GM18499 (cell line): ENCODE measurements at regions not wholly inside any gene's neighbourhood (a gene's known extent, or its start where the extent isn't known, plus 50 kb on each side); places are given as distances from the start of the nearest gene placed in this dataset.
"Not testable (repeated sequence)": the region's sequence is repeated elsewhere in the genome, so short reads cannot be mapped to it uniquely, and the experiment has no call there.

Source experiments
- ATAC-seq: cut with Tn5 transposase; IDR thresholded peaks from one replicate; pipeline ENCODE4 v1.9.1; 2021; ENCODE audit warnings: moderate number of reproducible peaks; ENCODE audit not compliant: insufficient read depth, unreplicated experiment

DNA sequence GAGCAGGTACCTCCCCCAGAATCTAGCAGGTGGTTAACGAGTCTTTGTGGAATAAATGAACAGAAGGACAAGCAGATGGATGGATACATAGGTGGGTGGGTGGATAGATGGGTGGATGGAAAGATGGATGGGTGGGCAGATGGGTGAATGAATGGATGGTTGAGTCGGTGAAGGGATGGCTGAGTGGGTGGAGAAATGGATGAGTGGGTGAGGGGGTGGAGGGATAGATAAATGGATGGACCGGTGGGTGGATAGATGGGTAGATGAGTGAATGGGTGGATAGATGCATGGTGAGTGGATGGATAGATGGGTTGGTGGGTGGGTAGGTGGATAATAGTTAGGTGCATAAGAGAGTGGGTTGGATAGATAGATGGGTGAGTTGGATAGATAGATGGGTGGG, 99.7 kb upstream of the FRG2C start:
- not testable (repeated sequence) for ATAC-seq

DNA sequence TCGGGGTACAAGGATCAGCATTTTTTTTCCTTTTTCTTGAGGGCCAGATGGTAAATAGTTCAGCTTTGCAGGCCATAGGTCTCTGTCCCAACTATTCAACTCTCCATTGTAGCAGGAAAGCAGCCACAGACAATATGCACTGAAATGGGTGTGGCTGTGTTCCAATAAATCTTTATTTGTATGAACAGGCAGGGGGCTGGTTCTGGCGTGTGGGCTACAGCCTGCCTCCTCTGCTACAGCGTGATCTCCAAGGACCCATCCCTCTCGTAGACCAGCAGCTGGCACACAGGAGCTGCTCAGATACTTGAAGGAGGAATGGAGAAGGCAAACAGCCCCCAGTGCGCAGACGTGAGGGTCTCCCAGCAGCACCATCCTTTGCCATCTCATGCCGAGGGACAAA, 91.8 kb upstream of the FRG2C start:
- ATAC-seq, result not testable (repeated sequence)

DNA sequence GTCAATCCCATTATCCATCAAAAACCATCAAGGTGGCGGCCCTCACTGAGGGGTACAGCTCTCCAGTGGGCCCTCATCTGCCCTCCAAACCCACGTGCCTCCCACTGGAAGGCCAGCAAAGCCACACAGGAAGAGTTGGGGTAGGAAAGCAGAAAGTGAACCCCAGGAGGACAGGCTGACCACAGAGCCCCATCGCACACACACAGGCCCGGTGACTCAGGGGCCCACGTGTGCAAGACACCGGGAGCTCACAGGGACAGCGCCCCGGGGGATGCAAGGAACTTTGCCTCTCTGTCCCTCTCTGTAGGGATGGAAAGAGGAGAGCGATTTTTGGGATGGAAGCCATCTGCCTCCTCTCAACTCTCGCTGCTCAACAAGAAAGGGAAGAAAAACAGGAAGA, 85.0 kb upstream of the FRG2C start:
- not testable (repeated sequence) for ATAC-seq

DNA sequence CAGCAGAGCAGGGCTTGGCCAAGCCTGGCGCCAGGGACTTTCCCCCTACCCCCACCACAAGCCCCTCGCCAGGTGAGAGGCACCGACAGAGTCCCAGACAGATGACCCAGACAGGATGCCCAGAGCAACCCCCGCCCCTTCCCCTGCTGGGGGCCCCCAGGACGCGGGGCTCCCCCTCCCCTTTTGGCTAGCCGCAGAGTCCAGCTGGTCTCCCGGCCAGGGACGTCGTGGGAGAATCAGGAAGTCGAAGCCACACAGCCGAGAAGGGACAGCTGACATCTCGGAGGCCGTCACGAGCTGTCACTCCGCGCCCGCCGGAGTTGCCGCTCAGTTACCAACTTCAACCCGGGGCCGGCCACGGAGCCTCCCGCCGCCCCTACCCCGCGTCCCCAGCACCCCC, 84.6 kb upstream of the FRG2C start:
- ATAC-seq, result not testable (repeated sequence)

DNA sequence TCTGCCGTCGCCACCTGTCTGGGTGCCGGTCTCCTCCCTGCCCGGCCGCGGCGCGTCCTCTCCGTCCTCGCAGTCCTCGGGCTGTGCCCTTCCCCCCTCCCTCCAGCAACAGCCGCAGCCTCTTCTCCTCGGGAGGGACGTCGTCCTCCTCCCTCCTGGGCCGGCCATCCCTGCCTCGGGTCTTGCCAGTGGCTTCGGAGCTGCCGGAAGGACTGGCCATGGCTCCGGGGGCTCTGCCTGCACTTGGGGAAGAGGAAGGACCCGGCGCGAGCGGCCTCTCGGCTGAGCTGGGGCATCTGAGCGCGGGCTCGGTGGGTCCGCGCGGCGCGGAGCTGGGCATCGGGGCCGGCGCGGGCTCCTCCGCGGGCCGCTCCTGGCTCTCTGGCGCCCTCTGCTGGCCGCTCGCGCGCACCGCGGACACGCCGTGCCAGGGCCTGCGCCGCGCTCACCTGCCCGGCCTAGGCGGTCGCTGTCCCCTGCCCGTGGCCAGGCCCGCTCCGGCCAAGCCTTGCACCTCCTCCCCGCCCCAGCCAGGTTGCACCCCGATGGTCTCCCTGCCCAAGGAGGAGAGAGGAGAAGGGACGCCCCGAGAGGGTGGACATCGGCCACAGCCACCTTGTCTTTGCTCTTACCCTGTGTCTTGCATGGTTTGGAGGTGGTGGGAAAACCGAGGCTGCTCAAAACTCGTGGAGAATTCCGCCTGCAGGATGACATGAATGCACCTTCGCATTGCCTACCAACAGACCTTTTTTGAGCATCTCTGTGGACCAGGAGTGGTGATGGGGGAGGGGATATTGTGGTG, 83.9 kb upstream of the FRG2C start:
- ATAC-seq, result not testable (repeated sequence)

DNA sequence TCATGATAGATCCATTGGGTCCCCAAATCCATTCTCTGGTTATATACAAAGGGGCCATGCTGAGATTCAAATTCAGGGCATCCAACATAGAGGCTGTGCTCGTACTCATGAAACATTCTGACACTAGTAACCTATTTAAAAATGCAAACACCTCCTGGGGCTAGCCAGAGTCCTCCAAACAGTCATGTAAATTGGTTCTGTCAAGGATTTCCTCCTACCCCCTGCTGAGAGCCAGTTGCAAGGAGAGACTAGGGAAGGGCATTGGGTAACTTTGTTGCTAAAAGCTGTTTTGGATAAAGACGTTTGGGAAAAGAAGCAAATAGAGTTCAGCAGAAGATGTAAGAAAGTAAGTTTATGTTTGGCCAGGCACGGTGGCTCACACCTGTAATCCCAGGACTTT, 81.6 kb upstream of the FRG2C start:
- not testable (repeated sequence) for ATAC-seq

DNA sequence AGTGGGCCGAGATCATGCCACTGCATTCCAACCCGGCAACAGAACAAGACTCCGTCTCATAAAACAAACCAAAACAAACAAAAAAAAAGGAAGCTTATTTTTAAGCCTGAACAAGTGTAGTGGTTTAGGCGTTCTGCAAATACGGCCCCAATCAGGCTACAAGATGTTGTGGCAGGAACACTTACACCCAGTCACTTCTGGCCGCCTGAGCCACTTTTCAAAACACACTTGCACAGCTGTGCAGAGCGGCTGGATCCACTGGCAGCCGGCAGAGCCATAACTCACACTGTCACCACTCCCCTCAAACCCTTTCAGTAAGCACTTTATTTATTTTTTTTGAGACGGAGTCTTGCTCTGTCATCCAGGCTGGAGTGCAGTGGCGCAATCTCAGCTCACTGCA, 81.0 kb upstream of the FRG2C start:
- ATAC-seq, result not testable (repeated sequence)

DNA sequence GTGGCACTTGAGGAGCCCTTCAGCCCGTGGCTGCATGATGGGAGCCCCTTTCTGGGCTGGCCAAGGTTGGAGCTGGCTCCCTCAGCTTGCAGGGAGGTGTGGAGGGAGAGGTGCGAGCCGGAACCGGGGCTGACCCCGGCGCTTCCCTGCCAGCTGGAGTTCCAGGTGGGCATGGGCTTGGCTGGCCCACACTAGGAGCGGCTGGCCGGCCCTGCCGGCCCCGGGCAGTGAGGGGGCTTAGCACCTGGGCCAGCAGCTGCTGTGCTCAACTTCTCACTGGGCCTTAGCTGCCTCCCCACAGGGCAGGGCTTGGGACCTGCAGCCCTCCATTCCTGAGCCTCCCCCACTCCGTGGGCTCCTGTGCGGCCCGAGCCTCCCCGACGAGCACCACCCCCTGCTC, 76.4 kb upstream of the FRG2C start:
- ATAC-seq, result not testable (repeated sequence)

DNA sequence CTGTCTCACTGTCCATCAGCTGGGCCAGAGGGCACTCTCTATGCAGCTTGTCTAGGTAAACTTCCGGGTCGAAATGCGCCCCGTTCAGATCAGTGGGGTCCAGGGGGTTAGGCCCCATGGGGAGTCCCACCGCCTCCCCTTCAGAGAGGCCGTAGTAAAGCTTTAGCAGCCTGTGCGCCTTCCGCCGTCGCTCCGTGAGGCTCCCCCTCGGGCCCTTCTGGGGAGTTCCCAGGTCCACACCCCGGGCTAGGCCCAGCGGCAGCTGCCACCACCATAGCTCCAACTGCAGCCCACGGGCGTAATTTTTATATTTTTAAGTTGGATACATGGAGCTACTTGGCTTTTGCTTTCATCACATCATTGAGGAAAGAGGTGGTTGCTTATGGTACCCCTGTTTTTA, 73.7 kb upstream of the FRG2C start:
- not testable (repeated sequence) for ATAC-seq

DNA sequence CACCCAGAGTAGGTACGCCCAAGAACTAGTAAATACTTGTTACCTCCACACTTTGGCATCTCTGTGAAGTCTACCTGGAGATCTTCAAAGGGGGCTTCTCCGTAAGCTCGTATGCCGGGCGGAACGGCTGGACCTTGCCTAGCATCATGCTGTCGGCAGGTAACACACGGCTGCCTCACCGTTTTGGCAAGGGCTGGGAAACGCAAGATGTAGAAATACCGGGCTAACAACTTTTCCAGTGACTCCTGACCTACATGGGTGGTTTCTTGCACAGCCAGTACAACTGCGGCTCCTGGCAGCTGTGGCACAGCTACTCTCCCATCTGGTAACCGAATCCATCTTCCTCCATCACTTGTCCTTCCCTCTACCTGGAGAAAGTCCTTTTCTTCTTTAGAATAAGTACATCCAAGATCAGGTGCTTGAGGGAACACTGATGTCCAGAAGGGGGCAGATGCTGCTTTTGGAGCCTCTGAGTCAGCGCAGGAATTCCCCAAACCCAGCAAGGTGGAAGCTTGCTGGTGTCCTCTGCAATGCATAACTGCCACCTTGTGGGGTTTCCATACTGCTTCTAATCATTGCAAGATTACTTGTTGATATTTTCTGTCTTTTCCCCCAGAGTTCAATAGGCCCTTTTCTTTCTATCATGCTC, 59.7 kb upstream of the FRG2C start:
- ATAC-seq, result not testable (repeated sequence)

DNA sequence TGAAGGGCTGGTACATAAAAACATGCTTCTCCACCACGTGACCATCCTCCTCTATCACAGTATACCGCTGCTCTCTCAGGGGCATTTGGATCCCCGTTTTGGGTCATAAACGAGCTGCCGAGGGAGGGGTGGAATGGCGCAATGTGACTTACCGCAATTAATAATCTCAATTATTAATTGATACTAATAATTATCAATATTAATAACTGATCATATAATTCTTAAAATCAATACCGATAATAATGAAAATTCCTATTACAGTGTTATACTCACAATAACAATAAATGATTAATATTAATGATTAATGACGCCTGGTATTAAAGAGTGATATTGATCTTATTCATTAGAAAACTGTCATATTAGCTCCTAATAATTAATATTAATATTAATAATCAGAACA, 56.1 kb upstream of the FRG2C start:
- ATAC-seq, result not testable (repeated sequence)

DNA sequence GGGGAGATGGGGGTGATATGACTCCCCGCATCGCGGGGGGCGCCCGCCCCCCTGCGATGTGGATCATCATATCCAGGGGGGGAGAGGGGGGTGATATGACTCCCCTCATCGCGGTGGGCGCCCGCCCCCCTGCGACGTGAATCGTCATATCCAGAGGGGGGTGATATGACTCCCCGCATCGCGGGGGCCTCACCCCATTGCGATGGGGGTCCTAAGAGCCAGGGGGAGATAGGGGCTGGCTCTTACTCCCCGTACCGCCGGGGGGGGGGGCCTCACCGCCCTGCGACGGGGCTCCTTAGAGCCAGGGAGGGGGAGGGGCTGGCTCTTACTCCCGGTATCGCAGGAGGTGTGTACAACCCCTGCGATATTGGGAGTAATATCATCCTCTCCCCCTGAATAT, 54.5 kb upstream of the FRG2C start:
- ATAC-seq, result not testable (repeated sequence)

DNA sequence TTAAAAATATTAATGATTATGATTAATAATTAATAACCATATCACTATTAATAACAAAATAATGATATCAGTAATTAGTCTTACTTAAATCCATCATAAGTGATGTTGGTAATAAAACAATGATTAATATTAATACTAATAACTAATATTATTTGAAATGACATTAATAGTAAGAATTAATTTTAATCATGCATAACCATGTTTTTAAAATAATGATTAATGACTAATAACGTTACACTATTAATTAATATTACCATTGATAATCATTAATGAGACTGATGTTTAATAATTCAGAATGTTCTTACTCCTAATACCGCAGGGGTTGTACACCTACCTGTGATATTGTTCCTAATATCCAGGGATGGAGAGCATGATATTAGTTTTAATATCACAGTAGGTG, 53.4 kb upstream of the FRG2C start:
- ATAC-seq, result no peak

DNA sequence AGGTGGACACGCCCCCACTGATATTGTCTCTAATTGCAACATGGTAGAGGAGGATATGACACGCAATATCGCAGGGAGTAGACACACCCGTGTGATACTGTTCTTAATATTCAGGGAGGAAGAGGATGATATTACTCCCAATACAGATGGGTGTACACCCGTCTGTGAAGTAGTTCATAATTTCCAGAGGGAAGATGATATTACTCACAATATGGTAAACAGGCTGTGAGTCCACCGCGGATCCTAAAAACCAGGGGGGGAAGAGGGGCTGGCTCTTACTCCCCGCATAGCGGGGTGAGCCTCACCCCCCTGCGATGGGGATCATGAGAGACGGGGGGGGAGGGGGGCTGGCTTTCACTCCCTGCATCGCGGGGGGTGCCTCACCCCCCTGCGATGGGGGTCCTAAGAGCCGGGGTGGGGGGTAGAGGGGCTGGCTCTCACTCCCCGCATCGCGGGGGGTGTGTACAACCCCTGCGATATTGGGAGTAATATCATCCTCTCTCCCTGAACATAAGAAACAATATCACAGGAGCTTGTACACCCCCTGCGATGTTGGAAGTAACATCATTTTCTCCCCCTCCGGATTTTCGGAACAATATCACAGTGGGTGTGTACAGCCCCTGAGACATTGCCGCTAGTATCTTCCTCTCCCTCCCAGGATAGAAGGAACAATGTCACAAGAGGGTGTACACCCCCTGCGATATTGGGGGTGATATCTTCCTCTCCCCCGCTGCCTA, 52.2 kb upstream of the FRG2C start:
- ATAC-seq, result not testable (repeated sequence)
